IMR-90 (cell line): ENCODE measurements at regions not wholly inside any gene's neighbourhood (a gene's known extent, or its start where the extent isn't known, plus 50 kb on each side); places are given as distances from the start of the nearest gene placed in this dataset.

ENCODE experiments used
- ATAC-seq: fragments of 200-7000 bp; cut with Tn5 transposase; 2 replicates; pipeline ENCODE4 v1.9.1; 2020; ENCODE audit warnings: low read depth, mild to moderate bottlenecking, moderate library complexity
- BruUV-seq: library from RNA; stranded (reverse); fragments of 400-500 nt; replicated peaks from 2 replicates; lab custom pipeline; 2021; lab: Mats Ljungman, UMichigan
- CTCF ChIA-PET: fragments of 300-600 bp; formaldehyde crosslinking; extraction: SDS; loops from one replicate; lab custom pipeline; 2021; ENCODE audit warnings: antibody characterized with exemption; lab: Yijun Ruan, JAX
- POLR2A ChIA-PET: fragments of 300-600 bp; sonication (Branson Sonifier 250); formaldehyde crosslinking; loops from one replicate; lab custom pipeline; 2022; ENCODE audit warnings: antibody characterized with exemption; ENCODE audit not compliant: unreplicated experiment; lab: Charles Lee
- DNase-seq: peaks from one replicate; pipeline ENCODE4 v3.0.0; 2013
- H2AFZ ChIP-seq: replicated peaks from 2 replicates; pipeline ENCODE3; 2013; ENCODE audit warnings: low read length, mild to moderate bottlenecking; ENCODE audit not compliant: poor library complexity
- H2AK5ac ChIP-seq: 2 replicates; pipeline ENCODE4 v1.6.1; 2013; ENCODE audit warnings: low read depth, low read length, inconsistent platforms
- H2AK9ac ChIP-seq: replicated peaks from 2 replicates; pipeline ENCODE3; 2013; ENCODE audit warnings: mild to moderate bottlenecking, low read depth, low read length, moderate library complexity; ENCODE audit not compliant: poor library complexity
- H2BK120ac ChIP-seq: 2 replicates; pipeline ENCODE4 v1.6.1; 2013; ENCODE audit warnings: low read depth, low read length, inconsistent platforms
- H2BK15ac ChIP-seq: 3 replicates; pipeline ENCODE4 v1.6.1; 2013; ENCODE audit warnings: low read depth, low read length, inconsistent platforms
- H2BK20ac ChIP-seq: 2 replicates; pipeline ENCODE4 v1.6.1; 2013; ENCODE audit warnings: low read depth, mild to moderate bottlenecking, inconsistent platforms, low read length, moderate library complexity
- H2BK5ac ChIP-seq: 2 replicates; pipeline ENCODE4 v1.6.1; 2013; ENCODE audit warnings: mild to moderate bottlenecking, low read depth, low read length, inconsistent platforms; ENCODE audit not compliant: poor library complexity, severe bottlenecking
- H3K14ac ChIP-seq: replicated peaks from 2 replicates; pipeline ENCODE4 v1.6.1; 2013; ENCODE audit warnings: low read depth, low read length, inconsistent platforms
- H3K18ac ChIP-seq: 2 replicates; pipeline ENCODE4 v1.6.1; 2013; ENCODE audit warnings: low read depth, low read length, control low read depth
- H3K23ac ChIP-seq: 2 replicates; pipeline ENCODE4 v1.6.1; 2013; ENCODE audit warnings: low read depth, low read length, inconsistent platforms
- H3K27ac ChIP-seq: 2 replicates; pipeline ENCODE4 v1.5.1; 2013; ENCODE audit warnings: mild to moderate bottlenecking, control low read depth, low read length; ENCODE audit not compliant: insufficient read depth
- H3K27me3 ChIP-seq: 2 replicates; pipeline ENCODE4 v1.6.1; 2013; ENCODE audit warnings: low read length; ENCODE audit not compliant: control insufficient read depth, insufficient read depth
- H3K36me3 ChIP-seq: 2 replicates; pipeline ENCODE4 v1.6.1; 2013; ENCODE audit warnings: low read length, mixed read lengths; ENCODE audit not compliant: control insufficient read depth, insufficient read depth
- H3K4ac ChIP-seq: 2 replicates; pipeline ENCODE4 v1.6.1; 2013; ENCODE audit warnings: low read depth, low read length, inconsistent platforms
- H3K4me1 ChIP-seq: 2 replicates; pipeline ENCODE4 v1.6.1; 2013; ENCODE audit warnings: low read length, mixed read lengths; ENCODE audit not compliant: control insufficient read depth, insufficient read depth
- H3K4me2 ChIP-seq: 2 replicates; pipeline ENCODE4 v1.6.1; 2013; ENCODE audit warnings: low read depth, mild to moderate bottlenecking, control low read depth, low read length, moderate library complexity
- H3K4me3 ChIP-seq: 2 replicates; pipeline ENCODE4 v1.5.1; 2013; ENCODE audit warnings: low read depth, mild to moderate bottlenecking, control low read depth, low read length, moderate library complexity; ENCODE audit not compliant: insufficient read depth
- H3K56ac ChIP-seq: 2 replicates; pipeline ENCODE4 v1.6.1; 2013; ENCODE audit warnings: low read length, inconsistent platforms; ENCODE audit not compliant: insufficient read depth; ENCODE audit errors: extremely low read depth
- H3K79me1 ChIP-seq, 2 experiments: 2 replicates each; pipeline ENCODE4 v1.6.1; 2013; ENCODE audit warnings: low read length in 2 of 2, inconsistent platforms in 1 of 2, low read depth in 1 of 2
- H3K9ac ChIP-seq: 2 replicates; pipeline ENCODE4 v1.6.1; 2013; ENCODE audit warnings: low read depth, low read length, control low read depth
- H3K9me1 ChIP-seq: 2 replicates; pipeline ENCODE4 v1.6.1; 2013; ENCODE audit warnings: low read length, inconsistent platforms; ENCODE audit not compliant: insufficient read depth
- H3K9me3 ChIP-seq: 2 replicates; pipeline ENCODE4 v1.6.1; 2013; ENCODE audit warnings: low read length; ENCODE audit not compliant: control insufficient read depth, insufficient read depth
- H4K20me1 ChIP-seq: 2 replicates; pipeline ENCODE4 v1.6.1; 2013; ENCODE audit warnings: low read length, inconsistent platforms; ENCODE audit not compliant: insufficient read depth
- H4K5ac ChIP-seq: 2 replicates; pipeline ENCODE4 v1.6.1; 2013; ENCODE audit warnings: mild to moderate bottlenecking, low read depth, low read length, control low read depth
- H4K8ac ChIP-seq, 2 experiments: 2 replicates each; pipeline ENCODE4 v1.6.1; 2013; ENCODE audit warnings: low read depth in 2 of 2, low read length in 2 of 2, control low read depth in 1 of 2, inconsistent platforms in 1 of 2
- H4K91ac ChIP-seq: 2 replicates; pipeline ENCODE4 v1.6.1; 2013; ENCODE audit warnings: low read depth, low read length, inconsistent platforms; ENCODE audit not compliant: insufficient read depth
- BHLHE40 ChIP-seq: fragments of 150-350 bp; IDR thresholded peaks from 2 replicates; pipeline ENCODE4 v1.6.1; 2016; ENCODE audit warnings: mild to moderate bottlenecking, low read depth, low read length
- CEBPB ChIP-seq: IDR thresholded peaks from 2 replicates; pipeline ENCODE4 v1.6.1; 2012; ENCODE audit warnings: low read depth, low read length, improper control_type of control experiment
- CHD1 ChIP-seq: IDR thresholded peaks from 2 replicates; pipeline ENCODE4 v1.6.1; 2012; ENCODE audit warnings: low read depth, low read length, improper control_type of control experiment
- CTCF ChIP-seq: conservative IDR thresholded peaks from 2 replicates; pipeline ENCODE4 v1.5.1; 2012; ENCODE audit warnings: mild to moderate bottlenecking, low read depth, low read length, improper control_type of control experiment
- ELK1 ChIP-seq: fragments of 150-350 bp; IDR thresholded peaks from 2 replicates; pipeline ENCODE4 v1.6.1; 2016; ENCODE audit warnings: low read depth, mild to moderate bottlenecking, low read length, moderate library complexity, borderline replicate concordance
- FOS ChIP-seq: fragments of 150-350 bp; IDR thresholded peaks from 2 replicates; pipeline ENCODE4 v1.6.1; 2016; ENCODE audit warnings: low read depth, low read length
- MAFK ChIP-seq: IDR thresholded peaks from 2 replicates; pipeline ENCODE4 v1.6.1; 2012; ENCODE audit warnings: low read depth, low read length, improper control_type of control experiment
- MAZ ChIP-seq: IDR thresholded peaks from 2 replicates; pipeline ENCODE4 v1.6.1; 2012; ENCODE audit warnings: low read depth, mild to moderate bottlenecking, low read length, improper control_type of control experiment, moderate library complexity, borderline replicate concordance
- MXI1 ChIP-seq: IDR thresholded peaks from 2 replicates; pipeline ENCODE4 v1.6.1; 2012; ENCODE audit warnings: low read depth, mild to moderate bottlenecking, low read length, moderate library complexity, borderline replicate concordance
- NFE2L2 ChIP-seq: fragments of 150-350 bp; IDR thresholded peaks from 2 replicates; pipeline ENCODE4 v1.6.1; 2016; ENCODE audit warnings: low read depth, mild to moderate bottlenecking, low read length
- POLR2A ChIP-seq: IDR thresholded peaks from 2 replicates; pipeline ENCODE4 v1.6.1; 2012; ENCODE audit warnings: mild to moderate bottlenecking, low read depth, low read length
- RAD21 ChIP-seq: IDR thresholded peaks from 2 replicates; pipeline ENCODE4 v1.6.1; 2012; ENCODE audit warnings: low read length, improper control_type of control experiment
- RCOR1 ChIP-seq: IDR thresholded peaks from 2 replicates; pipeline ENCODE4 v1.6.1; 2012; ENCODE audit warnings: mild to moderate bottlenecking, low read length, improper control_type of control experiment; ENCODE audit not compliant: insufficient replicate concordance
- RFX5 ChIP-seq: IDR thresholded peaks from 2 replicates; pipeline ENCODE4 v1.8.0; 2012; ENCODE audit warnings: low read depth, mild to moderate bottlenecking, low read length, moderate library complexity
- SMC3 ChIP-seq: fragments of 150-350 bp; IDR thresholded peaks from 2 replicates; pipeline ENCODE4 v1.6.1; 2016; ENCODE audit warnings: low read depth, mild to moderate bottlenecking, antibody characterized with exemption, low read length, moderate library complexity
- USF2 ChIP-seq: fragments of 150-350 bp; IDR thresholded peaks from 2 replicates; pipeline ENCODE4 v1.6.1; 2017; ENCODE audit warnings: mild to moderate bottlenecking, antibody characterized with exemption, low read length, low read depth
- WGBS, 2 experiments: methylation state at CpG; one replicate each; pipeline versions ENCODE4 v1.1.5 to v1.1.7; 2013; ENCODE audit warnings: missing lambda C conversion rate in 2 of 2; ENCODE audit not compliant: insufficient read length in 1 of 2; ENCODE audit errors: extremely low coverage in 2 of 2; 5-methylcytosine and 5-hydroxymethylcytosine counted together
- dilution Hi-C: fragments of 300-500 bp; cut with HindIII; formaldehyde crosslinking; loops from one replicate; pipeline ENCODE4 v1.14.3; 2018; ENCODE audit warnings: low sequenced_read_pairs; ENCODE audit not compliant: unreplicated experiment
- in situ Hi-C: fragments of 300-500 bp; cut with MboI; formaldehyde crosslinking; loops from 3 replicates; pipeline ENCODE4 v1.14.3; 2019; ENCODE audit warnings: low sequenced_read_pairs, inconsistent platforms, mixed read lengths
- intact Hi-C: fragments of 100-400 bp; cut with micrococcal nuclease; formaldehyde crosslinking; loops from 2 replicates; pipeline ENCODE4 v1.10.0; 2022

GRCh38 chr9:103245369-103245768 is 250.2 kb downstream of the CYLC2 start:
- intact Hi-C loops, result no loop called here
- Histone ChIP-seq H4K8ac (no peak overlapping the region), H3K27ac (no peak overlapping the region), H3K18ac (no peak overlapping the region), H4K91ac (no peak overlapping the region), H3K9ac (no peak overlapping the region), H3K4me1 (no peaks in the 10 kb centered on the region), H3K36me3 (no peaks in the 10 kb centered on the region), H3K23ac (no peak overlapping the region), H2BK5ac (no peak overlapping the region), H4K5ac (no peak overlapping the region), H3K4me3 (no peak overlapping the region), H4K20me1 (no peaks in the 10 kb centered on the region), H3K56ac (no peak overlapping the region), H3K4ac (no peak overlapping the region), H3K14ac (no peak overlapping the region), H3K79me1 (no peaks in the 10 kb centered on the region), H2BK20ac (no peak overlapping the region), H3K27me3 (no peaks in the 10 kb centered on the region), H3K9me1 (no peaks in the 10 kb centered on the region), H2BK120ac (no peak overlapping the region), H3K9me3 (peaks cover 3% of the 10 kb centered on the region; the same call in 1 of the 2 replicates), H2AFZ (no peak overlapping the region), H2AK5ac (no peak overlapping the region), H3K4me2 (no peak overlapping the region), H2AK9ac (no peak overlapping the region), H2BK15ac (no peak overlapping the region)
- in situ Hi-C loops, result no loop called here
- POLR2A ChIA-PET, result no interaction called here
- BruUV-seq, result no TSS peak
- dilution Hi-C loops, result no loop called here
- no CpG with 5 or more reads among the region's 1 CpG for WGBS, 2 experiments
- ATAC-seq (no peak), DNase-seq (no peak)
- TF ChIP-seq CHD1 (no peak), NFE2L2 (no peak), CEBPB (no peak), MAFK (no peak), FOS (no peak), USF2 (no peak), RAD21 (no peak), POLR2A (no peak), RFX5 (no peak), CTCF (no peak), BHLHE40 (no peak), MAZ (no peak), MXI1 (no peak), SMC3 (no peak), ELK1 (no peak), RCOR1 (no peak)
- CTCF ChIA-PET, result no interaction called here
